K562 (cell line): ENCODE measurements at regions not wholly inside any gene's neighbourhood (a gene's known extent, or its start where the extent isn't known, plus 50 kb on each side); places are given as distances from the start of the nearest gene placed in this dataset.
"Not testable (repeated sequence)": the region's sequence is repeated elsewhere in the genome, so short reads cannot be mapped to it uniquely, and the experiment has no call there.

ENCODE experiments used
- ATAC-seq: fragments of 200-7000 bp; cut with Tn5 transposase; 3 replicates; pipeline ENCODE4 v1.9.1; 2020; ENCODE audit warnings: moderate library complexity
- BruUV-seq: library from RNA; stranded (reverse); fragments of 400-500 nt; replicated peaks from 2 replicates; lab custom pipeline; 2021; lab: Mats Ljungman, UMichigan
- CTCF ChIA-PET: fragments of 300-600 bp; formaldehyde crosslinking; extraction: SDS; loops from one replicate; lab custom pipeline; 2021; ENCODE audit warnings: low intra/inter-chr PET ratio; lab: Yijun Ruan, JAX
- POLR2A ChIA-PET: fragments of 300-600, 350-650 bp; sonication (Branson Sonifier 250); formaldehyde crosslinking; extraction: SDS; loops from one replicate; lab custom pipeline; 2021; ENCODE audit warnings: antibody characterized with exemption, inconsistent platforms; lab: Yijun Ruan, JAX
- DNase-seq, 4 experiments: peaks; one replicate each; pipeline versions ENCODE4 v3.0.0 to v3.0.0-alpha.2; 2011 to 2018; ENCODE audit warnings: low spot score in 3 of 4, mixed read lengths in 3 of 4; ENCODE audit errors: extremely low read depth in 1 of 4
- FAIRE-seq: peaks from 2 replicates; lab custom pipeline; 2011; peaks lifted over from hg19 to GRCh38; lab: Jason Lieb, UNC
- H2AFZ ChIP-seq: 2 replicates; pipeline ENCODE4 v1.6.0; 2011; ENCODE audit warnings: low read depth, low read length, control low read depth, inconsistent platforms
- H3K27ac ChIP-seq: fragments of 200-600 bp; 3 replicates; pipeline ENCODE4 v1.8.0; 2011; ENCODE audit warnings: low read depth, mild to moderate bottlenecking, control low read depth, inconsistent platforms, low read length, moderate library complexity, mixed read lengths; ENCODE audit errors: extremely low read depth
- H3K27me3 ChIP-seq, 2 experiments: fragments of 300-600 bp in 1 of 2; 2 replicates in 1 of 2; 3 replicates in 1 of 2; pipeline versions ENCODE4 v1.6.0 to v1.8.0; 2011; ENCODE audit warnings: inconsistent platforms in 2 of 2, low read length in 2 of 2, mild to moderate bottlenecking in 1 of 2, mixed read lengths in 1 of 2, moderate library complexity in 1 of 2; ENCODE audit not compliant: control insufficient read depth in 2 of 2, insufficient read depth in 2 of 2
- H3K36me3 ChIP-seq: fragments of 300-600 bp; 3 replicates; pipeline ENCODE4 v1.8.0; 2011; ENCODE audit warnings: mild to moderate bottlenecking, low read length, inconsistent platforms; ENCODE audit not compliant: control insufficient read depth, insufficient read depth
- H3K4me1 ChIP-seq, 2 experiments: fragments of 200-600 bp in 1 of 2; replicated peaks in 1 of 2; 2 replicates in 1 of 2; 3 replicates in 1 of 2; pipeline versions ENCODE4 v1.5.1 to v1.8.0; 2011; ENCODE audit warnings: inconsistent platforms in 2 of 2, low read length in 2 of 2, mild to moderate bottlenecking in 1 of 2, mixed read lengths in 1 of 2, moderate library complexity in 1 of 2; ENCODE audit not compliant: control insufficient read depth in 2 of 2, insufficient read depth in 2 of 2
- H3K4me2 ChIP-seq: 2 replicates; pipeline ENCODE4 v1.6.1; 2011; ENCODE audit warnings: low read length, control low read depth, inconsistent platforms, mixed read lengths; ENCODE audit not compliant: insufficient read depth
- H3K4me3 ChIP-seq: fragments of 200-600 bp; sonication (generic), shearing (Covaris generic); 2 replicates; pipeline ENCODE4 v1.5.1; 2016; ENCODE audit warnings: control low read depth, inconsistent platforms
- H3K79me2 ChIP-seq: fragments of 200-600 bp; 3 replicates; pipeline ENCODE4 v1.8.0; 2011; ENCODE audit warnings: low read length, inconsistent platforms; ENCODE audit not compliant: control insufficient read depth, insufficient read depth
- H3K9ac ChIP-seq, 2 experiments: 2 replicates each; pipeline versions ENCODE4 v1.6.0 to v1.6.1; 2011; ENCODE audit warnings: low read depth in 2 of 2, low read length in 2 of 2, control low read depth in 1 of 2, inconsistent platforms in 1 of 2, mild to moderate bottlenecking in 1 of 2, mixed read lengths in 1 of 2; ENCODE audit not compliant: insufficient read depth in 1 of 2
- H3K9me1 ChIP-seq: one replicate; pipeline ENCODE4 v1.6.0; 2011; ENCODE audit warnings: inconsistent platforms, mild to moderate bottlenecking, low read length, moderate library complexity; ENCODE audit not compliant: control insufficient read depth, insufficient read depth
- H3K9me3 ChIP-seq: replicated peaks from 2 replicates; pipeline ENCODE4 v1.5.1; 2011; ENCODE audit warnings: low read depth, low read length, inconsistent platforms; ENCODE audit not compliant: control insufficient read depth, insufficient read depth
- H4K20me1 ChIP-seq: replicated peaks from 2 replicates; pipeline ENCODE4 v1.6.1; 2011; ENCODE audit warnings: low read length, inconsistent platforms, mixed read lengths; ENCODE audit not compliant: control insufficient read depth, insufficient read depth
- GATAD2A ChIP-seq: fragments of 450-650 bp; IDR thresholded peaks from 2 replicates; pipeline ENCODE4 v1.6.1; 2017
- PHB ChIP-seq: fragments of 250-450 bp; sonication (Bioruptor Pico); IDR thresholded peaks from 2 replicates; pipeline ENCODE4 v1.5.0; 2021
- ZNF12 ChIP-seq: sonication (generic); formaldehyde crosslinking; IDR thresholded peaks from 2 replicates; pipeline ENCODE4 v1.4.0; 2020; ENCODE audit warnings: mild to moderate bottlenecking, missing genetic modification reagents
- WGBS: fragments of 100-300 bp; shearing (Covaris generic); methylation state at CpG from one replicate; pipeline ENCODE4 v1.1.6; 2016; ENCODE audit warnings: low coverage, mixed read lengths; ENCODE audit not compliant: insufficient coverage; ENCODE audit errors: missing lambda C conversion rate; 5-methylcytosine and 5-hydroxymethylcytosine counted together
- in situ Hi-C: fragments of 300-500 bp; cut with MboI; formaldehyde crosslinking; loops from 4 replicates; pipeline ENCODE4 v1.15.0; 2018; ENCODE audit warnings: inconsistent platforms, mixed read lengths
- intact Hi-C: fragments of 100-400 bp; cut with micrococcal nuclease; formaldehyde crosslinking; loops from 2 replicates; pipeline ENCODE4 v1.14.2; 2022
- TF ChIP-seq, protein P1 (sequence below): sonication (generic); formaldehyde crosslinking; IDR thresholded peaks from 2 replicates; pipeline ENCODE4 v1.4.0; 2020; ENCODE audit warnings: mild to moderate bottlenecking, missing genetic modification reagents

- POLR2A ChIA-PET = no interaction called here
- DNase-seq (no peak), FAIRE-seq (no peak), ATAC-seq (no peak)
- in situ Hi-C loops = no loop called here
- Histone ChIP-seq H3K9me3 (no peaks in the 10 kb centered on the region), H3K4me2 (no peak overlapping the region), H3K27ac (no peak overlapping the region), H3K9ac (no peak overlapping the region), H3K27me3 (no peaks in the 10 kb centered on the region), H3K79me2 (no peaks in the 10 kb centered on the region), H2AFZ (no peak overlapping the region), H3K4me1 (no peaks in the 10 kb centered on the region), H4K20me1 (no peaks in the 10 kb centered on the region), H3K9me1 (no peaks in the 10 kb centered on the region), H3K36me3 (no peaks in the 10 kb centered on the region), H3K4me3 (no peak overlapping the region)
- CTCF ChIA-PET = no interaction called here
- no TSS peak for BruUV-seq
- intact Hi-C loops = no loop called here
- no peak for TF ChIP-seq PHB (CRISPR knock-in tag)
- 0% methylated on average over 2 of the region's 2 CpGs for WGBS
These were observed 1221.7 kb upstream of the SPRY2 start for GRCh38 chr13:81562598-81562997.

- Histone ChIP-seq H3K36me3 (no peaks in the 10 kb centered on the region), H3K4me3 (no peak overlapping the region), H2AFZ (no peak overlapping the region), H3K9ac (no peak overlapping the region), H3K9me1 (no peaks in the 10 kb centered on the region), H3K4me2 (no peak overlapping the region), H4K20me1 (no peaks in the 10 kb centered on the region), H3K79me2 (no peaks in the 10 kb centered on the region), H3K27ac (no peak overlapping the region), H3K9me3 (no peaks in the 10 kb centered on the region), H3K27me3 (no peaks in the 10 kb centered on the region), H3K4me1 (no peaks in the 10 kb centered on the region)
- ATAC-seq = no peak
- POLR2A ChIA-PET = no interaction called here
- DNase-seq = no peak
- in situ Hi-C loops = no loop called here
- no TSS peak for BruUV-seq
- CTCF ChIA-PET = no interaction called here
- whole genome bisulfite sequencing = 0% methylated on average over 2 of the region's 2 CpGs
- FAIRE-seq = no peak
- TF ChIP-seq GATAD2A = no peak
- TF ChIP-seq, protein P1, sequence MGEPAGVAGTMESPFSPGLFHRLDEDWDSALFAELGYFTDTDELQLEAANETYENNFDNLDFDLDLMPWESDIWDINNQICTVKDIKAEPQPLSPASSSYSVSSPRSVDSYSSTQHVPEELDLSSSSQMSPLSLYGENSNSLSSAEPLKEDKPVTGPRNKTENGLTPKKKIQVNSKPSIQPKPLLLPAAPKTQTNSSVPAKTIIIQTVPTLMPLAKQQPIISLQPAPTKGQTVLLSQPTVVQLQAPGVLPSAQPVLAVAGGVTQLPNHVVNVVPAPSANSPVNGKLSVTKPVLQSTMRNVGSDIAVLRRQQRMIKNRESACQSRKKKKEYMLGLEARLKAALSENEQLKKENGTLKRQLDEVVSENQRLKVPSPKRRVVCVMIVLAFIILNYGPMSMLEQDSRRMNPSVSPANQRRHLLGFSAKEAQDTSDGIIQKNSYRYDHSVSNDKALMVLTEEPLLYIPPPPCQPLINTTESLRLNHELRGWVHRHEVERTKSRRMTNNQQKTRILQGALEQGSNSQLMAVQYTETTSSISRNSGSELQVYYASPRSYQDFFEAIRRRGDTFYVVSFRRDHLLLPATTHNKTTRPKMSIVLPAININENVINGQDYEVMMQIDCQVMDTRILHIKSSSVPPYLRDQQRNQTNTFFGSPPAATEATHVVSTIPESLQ (CRISPR knock-in tag) = no peak
- TF ChIP-seq ZNF12 (CRISPR knock-in tag) = no peak
- intact Hi-C loops = no loop called here
These were observed 1210.1 kb upstream of the SPRY2 start for GRCh38 chr13:81551036-81551435.

DNA sequence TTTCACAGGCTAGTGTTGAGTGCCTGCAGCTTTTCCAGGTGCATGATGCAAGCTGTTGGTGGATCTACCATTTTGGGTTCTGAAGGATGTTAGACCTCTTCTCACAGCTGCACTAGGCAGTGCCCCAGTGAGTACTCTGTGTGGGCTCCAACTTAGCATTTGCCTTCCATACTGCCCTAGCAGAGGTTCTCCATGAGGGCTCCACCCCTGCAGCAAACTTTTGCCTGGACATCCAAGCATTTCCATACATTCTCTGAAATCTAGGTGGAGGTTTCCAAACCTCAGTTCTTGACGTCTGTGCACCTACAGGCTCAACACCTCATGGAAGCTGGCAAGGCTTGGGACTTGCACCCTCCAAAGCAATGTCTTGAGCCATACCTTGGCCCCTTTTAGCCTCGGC is 1205.4 kb upstream of the SPRY2 start:
- BruUV-seq, H3K4me2 ChIP-seq, DNase-seq, in situ Hi-C loops, POLR2A ChIA-PET, ATAC-seq, FAIRE-seq, H3K4me1 ChIP-seq, H3K9me3 ChIP-seq, H4K20me1 ChIP-seq, H3K9me1 ChIP-seq, H3K27ac ChIP-seq, CTCF ChIA-PET, intact Hi-C loops, H3K79me2 ChIP-seq, H2AFZ ChIP-seq, H3K36me3 ChIP-seq, H3K4me3 ChIP-seq, H3K27me3 ChIP-seq, H3K9ac ChIP-seq: not testable (repeated sequence)
- WGBS = 0% methylated on average over 1 of the region's 2 CpGs
